ENCODE measurements at regions not wholly inside any gene's neighbourhood (a gene's known extent, or its start where the extent isn't known, plus 50 kb on each side); places are given as distances from the start of the nearest gene placed in this dataset.
A peak's percentile ranks its signal among the peaks of the same experiment; 100 is the strongest.

- DNase-seq (ENCODE audit: low spot score) = peak; percentile 32
Measured at GRCh38 chr2:177106212-177106611, 106.4 kb upstream of the HNRNPA3 start.

GRCh38 chr2:177108890-177109289 is 103.7 kb upstream of the HNRNPA3 start:
- DNase-seq (ENCODE audit: low spot score) = no peak

- DNase-seq (ENCODE audit: low spot score) = no peak
Measured at GRCh38 chr2:177114712-177115111, 97.9 kb upstream of the HNRNPA3 start.

GRCh38 chr2:177117755-177118154 is 94.8 kb upstream of the HNRNPA3 start:
- no peak for DNase-seq (ENCODE audit: low spot score)

- no peak for DNase-seq (ENCODE audit: low spot score)
Measured at GRCh38 chr2:177118636-177119035, 94.0 kb upstream of the HNRNPA3 start.

GRCh38 chr2:177119099-177119498 is 93.5 kb upstream of the HNRNPA3 start:
- DNase-seq (ENCODE audit: low spot score) = no peak

- no peak for DNase-seq (ENCODE audit: low spot score)
Measured at GRCh38 chr2:177123048-177123447, 89.5 kb upstream of the HNRNPA3 start.

GRCh38 chr2:177124371-177124770 is 88.2 kb upstream of the HNRNPA3 start:
- no peak for DNase-seq (ENCODE audit: low spot score)

- DNase-seq (ENCODE audit: low spot score) = no peak
Measured at GRCh38 chr2:177127821-177128220, 84.8 kb upstream of the HNRNPA3 start.

GRCh38 chr2:177129610-177130009 is 83.0 kb upstream of the HNRNPA3 start:
- no peak for DNase-seq (ENCODE audit: low spot score)

GRCh38 chr2:177131858-177132257 is 80.7 kb upstream of the HNRNPA3 start:
- no peak for DNase-seq (ENCODE audit: low spot score)

GRCh38 chr2:177138823-177139222 is 73.8 kb upstream of the HNRNPA3 start:
- no peak for DNase-seq (ENCODE audit: low spot score)

- DNase-seq (ENCODE audit: low spot score) = no peak
Measured at GRCh38 chr2:177141866-177142265, 70.7 kb upstream of the HNRNPA3 start.

- peak; percentile 19 for DNase-seq (ENCODE audit: low spot score)
Measured at GRCh38 chr2:177143444-177143843, 69.2 kb upstream of the HNRNPA3 start.

- DNase-seq (ENCODE audit: low spot score) = peak; percentile 64
Measured at GRCh38 chr2:177147093-177147694, 65.4 kb upstream of the HNRNPA3 start.

GRCh38 chr2:177147834-177148445 is 64.7 kb upstream of the HNRNPA3 start:
- no peak for DNase-seq (ENCODE audit: low spot score)

GRCh38 chr2:177148477-177149154 is 64.0 kb upstream of the HNRNPA3 start:
- DNase-seq (ENCODE audit: low spot score) = peak; percentile 86

- DNase-seq (ENCODE audit: low spot score) = no peak
Measured at GRCh38 chr2:177149155-177149503, 63.5 kb upstream of the HNRNPA3 start.

- DNase-seq (ENCODE audit: low spot score) = no peak
Measured at GRCh38 chr2:177153805-177154204, 58.8 kb upstream of the HNRNPA3 start.

GRCh38 chr2:177154809-177155208 is 57.8 kb upstream of the HNRNPA3 start:
- no peak for DNase-seq (ENCODE audit: low spot score)

- DNase-seq (ENCODE audit: low spot score) = no peak
Measured at GRCh38 chr2:177155631-177156030, 57.0 kb upstream of the HNRNPA3 start.

- DNase-seq (ENCODE audit: low spot score) = peak; percentile 65
Measured at GRCh38 chr2:177161741-177162460, 50.7 kb upstream of the HNRNPA3 start.
